H1 (cell line): ENCODE measurements at regions not wholly inside any gene's neighbourhood (a gene's known extent, or its start where the extent isn't known, plus 50 kb on each side); places are given as distances from the start of the nearest gene placed in this dataset.
A peak's percentile ranks its signal among the peaks of the same experiment; 100 is the strongest.

ENCODE experiments used
- CTCF ChIA-PET: fragments of 300-600 bp; sonication (Branson Sonifier 250); formaldehyde crosslinking; loops from one replicate; lab custom pipeline; 2021; ENCODE audit not compliant: partially characterized antibody; lab: Charles Lee
- POLR2A ChIA-PET: fragments of 300-600 bp; sonication (Branson Sonifier 250); formaldehyde crosslinking; loops from one replicate; lab custom pipeline; 2021; ENCODE audit warnings: inconsistent platforms; ENCODE audit not compliant: partially characterized antibody; lab: Charles Lee
- DNase-seq, 2 experiments: peaks; one replicate each; pipeline versions ENCODE4 v3.0.0 to v3.0.0-alpha.2; 2010 to 2022; ENCODE audit warnings: low spot score in 2 of 2, low read depth in 1 of 2, mixed read lengths in 1 of 2
- FAIRE-seq: peaks from 2 replicates; lab custom pipeline; 2011; peaks lifted over from hg19 to GRCh38; lab: Jason Lieb, UNC
- H2AFZ ChIP-seq: 2 replicates; pipeline ENCODE4 v1.8.1; 2012; ENCODE audit warnings: low read length, inconsistent platforms
- H2AK5ac ChIP-seq: 2 replicates; pipeline ENCODE4 v1.6.1; 2013; ENCODE audit warnings: low read depth, low read length
- H2BK120ac ChIP-seq: replicated peaks from 2 replicates; pipeline ENCODE3; 2013; ENCODE audit warnings: low read depth, low read length, inconsistent platforms
- H2BK12ac ChIP-seq: 2 replicates; pipeline ENCODE4 v1.6.1; 2013; ENCODE audit warnings: low read depth, low read length
- H2BK15ac ChIP-seq: 2 replicates; pipeline ENCODE4 v1.6.1; 2013; ENCODE audit warnings: low read length
- H2BK20ac ChIP-seq: 2 replicates; pipeline ENCODE4 v1.6.1; 2013; ENCODE audit warnings: low read length
- H2BK5ac ChIP-seq: 2 replicates; pipeline ENCODE4 v1.6.1; 2013; ENCODE audit warnings: low read depth, low read length
- H3K14ac ChIP-seq: 2 replicates; pipeline ENCODE4 v1.6.1; 2013; ENCODE audit warnings: inconsistent platforms; ENCODE audit not compliant: insufficient read length
- H3K18ac ChIP-seq: 2 replicates; pipeline ENCODE4 v1.6.1; 2013; ENCODE audit warnings: low read length; ENCODE audit errors: extremely low read depth
- H3K23ac ChIP-seq: 2 replicates; pipeline ENCODE4 v1.6.1; 2013; ENCODE audit warnings: inconsistent platforms; ENCODE audit not compliant: insufficient read length
- H3K23me2 ChIP-seq: 2 replicates; pipeline ENCODE4 v1.6.1; 2013; ENCODE audit warnings: low read depth, low read length
- H3K27ac ChIP-seq: 2 replicates; pipeline ENCODE4 v1.6.1; 2011; ENCODE audit warnings: low read depth, low read length, inconsistent platforms
- H3K27me3 ChIP-seq, 4 experiments: replicated peaks in 1 of 4; 1 replicate in 1 of 4; 2 replicates in 3 of 4; pipeline versions ENCODE4 v1.6.1 to v1.8.1; 2011 to 2013; ENCODE audit warnings: low read length in 3 of 4, mild to moderate bottlenecking in 3 of 4, inconsistent platforms in 2 of 4, mixed read lengths in 2 of 4, moderate library complexity in 1 of 4; ENCODE audit not compliant: control insufficient read depth in 3 of 4, insufficient read depth in 3 of 4; ENCODE audit errors: extremely low read depth in 1 of 4
- H3K36me3 ChIP-seq, 4 experiments: 2 replicates each; pipeline versions ENCODE4 v1.6.1 to v1.8.1; 2011 to 2013; ENCODE audit warnings: mild to moderate bottlenecking in 4 of 4, low read length in 3 of 4, moderate library complexity in 2 of 4, control low read depth in 1 of 4, inconsistent platforms in 1 of 4; ENCODE audit not compliant: insufficient read depth in 4 of 4, control insufficient read depth in 2 of 4
- H3K4ac ChIP-seq: replicated peaks from 2 replicates; pipeline ENCODE3; 2013; ENCODE audit warnings: low read length, low read depth, mixed read lengths, inconsistent platforms; ENCODE audit not compliant: insufficient read length
- H3K4me1 ChIP-seq, 4 experiments: replicated peaks in 1 of 4; 1 replicate in 1 of 4; 2 replicates in 3 of 4; pipeline versions ENCODE4 v1.6.1 to v1.8.1; 2011 to 2013; ENCODE audit warnings: low read length in 3 of 4, inconsistent platforms in 2 of 4, mixed read lengths in 1 of 4; ENCODE audit not compliant: insufficient read depth in 4 of 4, control insufficient read depth in 3 of 4
- H3K4me2 ChIP-seq, 2 experiments: 2 replicates each; pipeline versions ENCODE4 v1.6.1 to v1.8.1; 2011 to 2013; ENCODE audit warnings: low read depth in 2 of 2, low read length in 2 of 2, control low read depth in 1 of 2, inconsistent platforms in 1 of 2, mild to moderate bottlenecking in 1 of 2; ENCODE audit not compliant: insufficient read depth in 1 of 2
- H3K4me3 ChIP-seq, 4 experiments: fragments of 200-600, 300-600 bp in 1 of 4; sonication (generic), shearing (Covaris generic), sonication (Bioruptor Twin) in 1 of 4; 2 replicates each; pipeline versions ENCODE4 v1.5.1 to v1.8.1; 2011 to 2016; ENCODE audit warnings: low read length in 4 of 4, low read depth in 3 of 4, control low read depth in 2 of 4, inconsistent platforms in 2 of 4, mild to moderate bottlenecking in 2 of 4, mixed read lengths in 1 of 4, moderate library complexity in 1 of 4; ENCODE audit not compliant: insufficient read depth in 2 of 4; ENCODE audit errors: extremely low read depth in 1 of 4
- H3K56ac ChIP-seq: replicated peaks from 2 replicates; pipeline ENCODE3; 2013; ENCODE audit warnings: low read depth, mild to moderate bottlenecking, mixed read lengths, low read length, inconsistent platforms; ENCODE audit not compliant: insufficient read length
- H3K79me1 ChIP-seq: 2 replicates; pipeline ENCODE4 v1.6.1; 2013; ENCODE audit warnings: low read depth, low read length, control low read depth
- H3K79me2 ChIP-seq, 2 experiments: 2 replicates each; pipeline versions ENCODE4 v1.6.1 to v1.8.1; 2012 to 2013; ENCODE audit warnings: low read length in 2 of 2, mild to moderate bottlenecking in 2 of 2, inconsistent platforms in 1 of 2; ENCODE audit not compliant: insufficient read depth in 2 of 2, control insufficient read depth in 1 of 2
- H3K9ac ChIP-seq, 4 experiments: replicated peaks in 1 of 4; 1 replicate in 1 of 4; 2 replicates in 3 of 4; pipeline versions ENCODE4 v1.6.1 to v1.8.1; 2011 to 2013; ENCODE audit warnings: low read depth in 3 of 4, low read length in 3 of 4, control low read depth in 2 of 4, mild to moderate bottlenecking in 2 of 4, moderate library complexity in 2 of 4, inconsistent platforms in 1 of 4; ENCODE audit errors: extremely low read depth in 1 of 4
- H3K9me3 ChIP-seq, 2 experiments: 2 replicates each; pipeline versions ENCODE4 v1.6.1 to v1.8.1; 2012 to 2013; ENCODE audit warnings: mild to moderate bottlenecking in 2 of 2, moderate library complexity in 2 of 2, control low read depth in 1 of 2, inconsistent platforms in 1 of 2, low read depth in 1 of 2, low read length in 1 of 2, mixed read lengths in 1 of 2; ENCODE audit not compliant: insufficient read depth in 2 of 2
- H4K20me1 ChIP-seq, 2 experiments: replicated peaks in 1 of 2; 2 replicates each; pipeline versions ENCODE3 to v1.8.1; 2011 to 2013; ENCODE audit warnings: inconsistent platforms in 2 of 2, low read length in 2 of 2, mild to moderate bottlenecking in 1 of 2; ENCODE audit not compliant: insufficient read depth in 2 of 2, control insufficient read depth in 1 of 2
- H4K5ac ChIP-seq: 2 replicates; pipeline ENCODE4 v1.6.1; 2013; ENCODE audit warnings: low read length, low read depth, mixed read lengths, inconsistent platforms; ENCODE audit not compliant: insufficient read length
- H4K8ac ChIP-seq: 2 replicates; pipeline ENCODE4 v1.8.0; 2013; ENCODE audit warnings: mild to moderate bottlenecking, moderate library complexity, low read length, inconsistent platforms; ENCODE audit not compliant: insufficient read depth; ENCODE audit errors: extremely low read depth
- H4K91ac ChIP-seq: replicated peaks from 2 replicates; pipeline ENCODE3; 2013; ENCODE audit warnings: low read length, mixed read lengths, inconsistent platforms; ENCODE audit not compliant: insufficient read length
- BACH1 ChIP-seq: IDR thresholded peaks from 2 replicates; pipeline ENCODE4 v1.6.1; 2012; ENCODE audit warnings: low read length, improper control_type of control experiment
- CBX8 ChIP-seq: fragments of 300-800, 300-1000 bp; sonication (generic); IDR thresholded peaks from 2 replicates; pipeline ENCODE4 v1.7.1; 2016; ENCODE audit warnings: low read depth, low read length, borderline replicate concordance
- CTBP2 ChIP-seq: IDR thresholded peaks from 2 replicates; pipeline ENCODE4 v1.7.0; 2011; ENCODE audit warnings: borderline replicate concordance, mild to moderate bottlenecking, moderate library complexity, mixed read lengths, low read length; ENCODE audit not compliant: insufficient read depth, insufficient read length
- POU5F1 ChIP-seq: IDR thresholded peaks from 2 replicates; pipeline ENCODE4 v1.6.1; 2011; ENCODE audit warnings: low read depth, mild to moderate bottlenecking, low read length, moderate library complexity
- RNF2 ChIP-seq: fragments of 200-900, 300-1000 bp; sonication (generic); IDR thresholded peaks from 2 replicates; pipeline ENCODE4 v1.7.1; 2016; ENCODE audit warnings: borderline replicate concordance, low read depth, mild to moderate bottlenecking, antibody characterized with exemption, low read length; ENCODE audit not compliant: poor library complexity, severe bottlenecking; ENCODE audit errors: missing control alignments
- RXRA ChIP-seq: IDR thresholded peaks from 2 replicates; pipeline ENCODE4 v1.6.1; 2011; ENCODE audit warnings: low read depth, mild to moderate bottlenecking, low read length, moderate library complexity; ENCODE audit not compliant: insufficient read depth
- SAP30 ChIP-seq: fragments of 300-600 bp; sonication (generic); IDR thresholded peaks from 2 replicates; pipeline ENCODE4 v1.7.1; 2012; ENCODE audit warnings: low read length, moderate library complexity, mild to moderate bottlenecking, inconsistent platforms; ENCODE audit not compliant: insufficient read depth, insufficient replicate concordance
- SIX5 ChIP-seq: IDR thresholded peaks from 2 replicates; pipeline ENCODE4 v1.6.1; 2011; ENCODE audit warnings: mild to moderate bottlenecking, low read depth, low read length
- SP2 ChIP-seq: IDR thresholded peaks from 2 replicates; pipeline ENCODE4 v1.6.1; 2012; ENCODE audit warnings: mild to moderate bottlenecking, low read length, inconsistent platforms
- TCF12 ChIP-seq: IDR thresholded peaks from 2 replicates; pipeline ENCODE4 v1.6.1; 2011; ENCODE audit warnings: low read depth, mild to moderate bottlenecking, low read length
- WGBS, 2 experiments: shearing (Covaris generic) in 1 of 2; methylation state at CpG; one replicate each; pipeline versions ENCODE4 v1.1.6 to v1.1.7; 2013 to 2015; ENCODE audit warnings: low lambda C conversion rate in 2 of 2, mixed read lengths in 2 of 2, inconsistent platforms in 1 of 2, low coverage in 1 of 2, missing lambda C conversion rate in 1 of 2; ENCODE audit not compliant: insufficient replicate concordance in 2 of 2, insufficient coverage in 1 of 2, insufficient read length in 1 of 2; ENCODE audit errors: extremely low coverage in 1 of 2, missing lambda C conversion rate in 1 of 2; 5-methylcytosine and 5-hydroxymethylcytosine counted together

GRCh38 chr1:30188999-30189398, 534.4 kb downstream of the MATN1 start:
- WGBS, 2 experiments: 93% methylated on average over 2 of the region's 2 CpGs; no CpG with 5 or more reads in 1 of the 2 experiments
- H3K4me2 ChIP-seq: no peak overlapping the region
- no peak overlapping the region for H3K4ac ChIP-seq
- no peak overlapping the region for H2BK15ac ChIP-seq
- H3K27me3 ChIP-seq: no peaks in the 10 kb centered on the region; a peak in 1 of 7 replicates
- peaks cover 2% of the 10 kb centered on the region; the same call in 1 of the 2 replicates for H3K23me2 ChIP-seq
- H2BK5ac ChIP-seq: no peak overlapping the region
- no peaks in the 10 kb centered on the region; the same call in 1 of the 2 replicates for H3K79me1 ChIP-seq
- no peak overlapping the region for H3K9ac ChIP-seq
- H3K79me2 ChIP-seq: no peaks in the 10 kb centered on the region
- no peak overlapping the region for H4K5ac ChIP-seq
- no peak overlapping the region for H4K91ac ChIP-seq
- no peak overlapping the region for H3K56ac ChIP-seq
- no peak overlapping the region for H2AFZ ChIP-seq
- H4K20me1 ChIP-seq: no peaks in the 10 kb centered on the region
- H2BK20ac ChIP-seq: no peak overlapping the region
- H2BK12ac ChIP-seq: no peak overlapping the region
- H2BK120ac ChIP-seq: no peak overlapping the region
- H4K8ac ChIP-seq: no peak overlapping the region
- no peak overlapping the region for H3K14ac ChIP-seq
- no peaks in the 10 kb centered on the region; a peak in 1 of 7 replicates for H3K4me1 ChIP-seq
- no peak for FAIRE-seq
- H3K9me3 ChIP-seq: no peaks in the 10 kb centered on the region
- DNase-seq: peak in 1 of 2 experiments; percentile 13
- ChIA-PET POLR2A (no interaction called here), CTCF (interaction anchor here (0.8 to 2.9 kb wide), 4 partner anchors 10 to 191 kb away, joined by 3 to 8 read pairs (median 3); no protein-coding TSS in a partner anchor)
- H3K36me3 ChIP-seq: no peaks in the 10 kb centered on the region
- no peak overlapping the region for H2AK5ac ChIP-seq
- no peak overlapping the region for H3K18ac ChIP-seq
- no peak overlapping the region for H3K23ac ChIP-seq
- H3K27ac ChIP-seq: no peak overlapping the region
- H3K4me3 ChIP-seq: no peak overlapping the region
- no peak for TF ChIP-seq CBX8
- TF ChIP-seq SAP30: no peak
- TF ChIP-seq POU5F1: no peak
- TF ChIP-seq SIX5: no peak
- TF ChIP-seq CTBP2: no peak
- no peak for TF ChIP-seq TCF12
- TF ChIP-seq RXRA: no peak
- no peak for TF ChIP-seq SP2
- no peak for TF ChIP-seq BACH1
- no peak for TF ChIP-seq RNF2
